HG03097 (cell line): ENCODE measurements at regions not wholly inside any gene's neighbourhood (a gene's known extent, or its start where the extent isn't known, plus 50 kb on each side); places are given as distances from the start of the nearest gene placed in this dataset.
A peak's percentile ranks its signal among the peaks of the same experiment; 100 is the strongest.
"Not testable (repeated sequence)": the region's sequence is repeated elsewhere in the genome, so short reads cannot be mapped to it uniquely, and the experiment has no call there.

Experiments used
- ATAC-seq: cut with Tn5 transposase; IDR thresholded peaks from one replicate; pipeline ENCODE4 v1.9.1; 2021; ENCODE audit not compliant: unreplicated experiment, low FRiP score

- ATAC-seq: not testable (repeated sequence)
Observed at GRCh38 chr5:122515210-122515609, 203.2 kb downstream of the SNCAIP start.

DNA sequence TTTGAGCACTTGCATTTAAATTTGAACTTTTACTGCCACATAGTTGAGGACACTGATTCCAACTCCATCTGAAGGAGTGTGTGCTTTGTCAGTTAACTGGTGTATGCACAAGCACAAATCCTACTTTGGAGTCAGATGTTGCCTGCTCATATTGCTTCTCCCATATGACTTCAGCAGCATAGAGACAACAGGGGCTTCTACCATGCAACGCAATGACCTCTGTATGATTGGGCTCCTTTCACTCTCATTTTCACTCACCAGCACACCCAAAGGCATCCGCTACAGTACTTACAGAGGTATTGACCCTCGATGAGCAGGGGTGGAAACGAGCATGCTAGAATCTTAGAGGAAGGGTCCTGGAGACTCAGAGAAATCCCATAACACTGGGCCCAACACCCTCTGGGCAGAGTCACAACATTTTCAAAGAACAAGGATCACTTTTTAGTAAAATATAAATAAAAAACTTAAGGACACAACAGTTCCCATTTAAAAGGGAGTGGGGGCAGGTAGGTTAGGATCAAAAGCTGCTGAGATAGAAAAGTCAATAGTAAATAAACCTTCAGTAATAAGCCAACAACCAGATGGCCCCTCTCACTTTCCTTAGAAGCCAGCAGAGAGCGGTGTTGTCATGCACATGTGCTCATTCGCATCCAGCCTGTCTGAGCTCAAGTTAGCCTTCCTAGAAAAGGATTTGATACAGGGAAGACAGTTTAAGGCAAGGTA, 203.8 kb downstream of the SNCAIP start:
- ATAC-seq: peak; percentile 52

DNA sequence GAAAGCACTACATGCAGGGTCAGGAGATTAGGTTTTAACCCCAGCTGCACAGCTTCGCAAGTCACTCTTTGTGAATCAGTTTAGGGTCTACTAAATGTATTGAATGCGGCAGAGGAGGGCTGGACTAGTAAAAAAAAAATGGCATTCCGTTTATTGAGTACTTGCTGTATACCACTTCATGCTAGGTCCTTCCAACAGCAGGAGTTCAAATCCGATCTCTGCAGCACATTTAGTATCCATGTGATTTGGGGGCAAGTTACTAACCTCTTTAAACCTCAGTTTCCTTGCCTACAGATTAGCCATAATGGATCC, 204.4 kb downstream of the SNCAIP start:
- no peak for ATAC-seq

- ATAC-seq: no peak
Observed at GRCh38 chr5:122517091-122517490, 205.1 kb downstream of the SNCAIP start.

- ATAC-seq: no peak
Observed at GRCh38 chr5:122523776-122524175, 211.7 kb downstream of the SNCAIP start.

DNA sequence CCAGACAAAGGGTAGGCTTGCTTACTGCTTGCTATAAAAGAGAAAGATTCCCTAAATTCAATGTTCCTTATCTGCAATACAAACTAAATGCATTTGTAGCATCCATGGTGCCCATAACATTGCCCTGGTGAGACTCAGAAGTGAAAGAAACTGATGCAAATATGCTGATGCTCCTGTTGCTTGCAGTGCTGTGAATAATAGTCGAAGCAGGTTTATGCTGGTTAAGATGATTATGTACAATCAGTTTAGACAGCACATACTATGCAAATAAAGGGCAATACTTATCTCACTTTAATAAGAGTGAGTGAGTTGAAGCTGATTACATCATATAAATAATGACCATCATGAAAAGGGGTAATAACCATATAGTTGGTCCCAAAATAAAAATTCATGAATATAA, 215.5 kb downstream of the SNCAIP start:
- ATAC-seq: no peak

DNA sequence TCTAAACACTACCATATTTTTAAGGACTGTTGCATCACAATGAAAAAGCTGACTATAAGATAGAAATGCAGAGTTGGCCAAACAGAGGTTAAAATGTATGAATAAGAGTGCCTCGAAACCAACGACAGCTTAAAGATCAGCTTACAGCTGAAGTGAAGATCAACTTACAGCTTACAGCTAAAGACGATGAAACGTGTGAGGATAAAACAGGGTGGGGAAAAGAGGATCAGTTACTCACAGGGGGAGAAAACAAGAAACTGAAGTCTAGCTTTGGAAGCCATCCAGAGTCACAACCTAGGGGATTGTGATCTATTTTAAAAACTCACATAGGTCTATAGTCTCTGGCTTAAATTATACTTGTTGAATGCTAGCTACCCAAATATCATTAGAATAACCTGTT, 220.0 kb downstream of the SNCAIP start:
- ATAC-seq: no peak

- ATAC-seq: no peak
Observed at GRCh38 chr5:122533825-122534224, 221.8 kb downstream of the SNCAIP start.

GRCh38 chr5:122534829-122535228, 222.8 kb downstream of the SNCAIP start:
- no peak for ATAC-seq

DNA sequence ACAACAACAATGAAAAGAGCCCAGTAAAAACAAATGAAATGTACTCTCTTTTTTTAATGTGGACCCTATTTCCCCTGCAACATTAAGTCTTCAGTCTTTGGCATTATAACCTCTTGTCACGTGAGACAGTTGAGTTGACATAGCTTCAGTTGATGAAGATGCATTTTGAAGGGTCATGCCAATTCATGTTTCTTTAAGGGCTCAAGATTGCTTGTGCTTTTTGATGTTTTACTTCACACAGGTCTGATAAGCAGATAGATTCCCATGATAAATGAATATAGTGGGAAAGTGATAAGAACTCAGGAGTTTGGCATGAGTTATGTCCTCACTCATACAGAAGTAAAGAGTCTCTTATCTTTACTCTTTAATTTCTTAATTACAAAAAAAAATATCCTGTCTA, 229.4 kb downstream of the SNCAIP start:
- ATAC-seq: no peak

GRCh38 chr5:122545986-122546385, 228.9 kb upstream of the SNX2 start:
- ATAC-seq: no peak

DNA sequence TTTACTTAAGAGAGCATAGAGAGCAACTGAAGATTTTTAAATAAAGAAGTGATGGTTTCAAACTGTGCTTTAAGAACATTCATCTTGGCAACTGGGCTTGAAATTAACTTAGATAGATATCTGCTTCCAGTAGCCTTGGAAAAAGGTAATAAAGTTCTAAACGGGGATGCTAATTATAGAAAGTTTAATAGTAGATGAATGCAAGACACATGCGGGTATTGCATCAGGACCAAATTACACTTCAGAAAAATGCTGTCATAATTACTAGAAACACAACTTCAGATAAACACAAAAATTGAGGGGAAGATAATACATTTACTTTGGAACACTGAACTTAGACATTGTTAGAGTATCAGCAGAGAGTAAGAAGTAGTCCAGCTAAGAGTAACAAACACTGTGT, 227.7 kb upstream of the SNX2 start:
- no peak for ATAC-seq

- ATAC-seq: no peak
Observed at GRCh38 chr5:122547669-122548068, 227.2 kb upstream of the SNX2 start.

DNA sequence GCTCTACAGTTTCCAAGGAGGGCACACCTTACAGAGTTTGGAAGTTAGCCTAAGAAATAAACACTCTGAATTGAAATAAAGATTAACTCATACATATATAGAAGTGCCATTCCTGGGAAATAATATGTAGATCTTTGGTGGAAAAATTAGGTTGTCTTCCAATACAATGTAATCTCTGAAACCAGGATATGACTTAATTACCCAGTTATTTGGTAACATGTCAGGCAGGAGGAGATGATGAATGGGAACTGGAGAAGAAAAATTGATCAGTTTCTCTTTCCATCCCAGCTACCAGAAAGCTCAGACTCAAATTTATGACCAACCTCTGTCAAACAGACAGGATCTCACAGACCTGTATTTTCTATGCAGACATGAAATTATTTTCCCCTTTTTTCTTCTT, 215.2 kb upstream of the SNX2 start:
- no peak for ATAC-seq

- ATAC-seq: no peak
Observed at GRCh38 chr5:122561209-122561608, 213.7 kb upstream of the SNX2 start.

- ATAC-seq: no peak
Observed at GRCh38 chr5:122565331-122565730, 209.5 kb upstream of the SNX2 start.

DNA sequence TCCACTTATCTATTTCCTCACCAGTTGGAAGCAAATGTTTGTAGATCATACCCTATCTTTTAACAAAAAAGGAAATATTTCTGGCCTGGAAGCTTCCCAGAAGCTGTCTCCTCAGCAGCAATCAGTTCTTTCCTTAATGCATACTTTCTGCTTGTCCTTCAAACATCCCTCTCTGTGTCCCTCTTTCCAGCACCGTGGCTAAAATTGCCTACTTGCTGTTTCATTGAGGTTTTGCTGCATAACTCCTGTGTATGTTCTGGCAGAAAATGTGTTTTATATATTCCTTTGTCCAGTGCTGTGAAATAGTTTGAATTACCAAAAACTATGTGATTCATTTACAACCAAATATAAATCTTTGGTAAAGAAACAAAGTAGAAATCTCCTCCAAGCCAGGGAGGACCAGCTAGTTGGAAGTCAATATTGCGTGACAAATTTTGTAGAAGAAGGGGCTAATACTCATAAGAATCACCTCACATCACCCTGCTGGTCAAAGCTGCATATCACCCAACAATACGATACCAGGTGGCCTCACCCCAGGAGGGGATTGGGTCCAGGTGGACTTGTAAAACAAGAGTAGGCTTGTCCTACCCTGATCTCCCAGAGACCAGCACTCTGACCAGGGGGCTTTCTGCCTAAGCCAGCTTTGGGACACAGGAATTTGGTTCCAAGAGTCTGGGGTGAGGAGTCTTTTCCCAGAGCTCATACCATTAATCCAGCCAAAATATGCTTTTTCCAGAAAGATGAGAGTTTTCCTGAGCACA, 198.4 kb upstream of the SNX2 start:
- ATAC-seq: no peak

GRCh38 chr5:122581629-122582028, 193.3 kb upstream of the SNX2 start:
- no peak for ATAC-seq

GRCh38 chr5:122584411-122585300, 190.2 kb upstream of the SNX2 start:
- no peak for ATAC-seq

DNA sequence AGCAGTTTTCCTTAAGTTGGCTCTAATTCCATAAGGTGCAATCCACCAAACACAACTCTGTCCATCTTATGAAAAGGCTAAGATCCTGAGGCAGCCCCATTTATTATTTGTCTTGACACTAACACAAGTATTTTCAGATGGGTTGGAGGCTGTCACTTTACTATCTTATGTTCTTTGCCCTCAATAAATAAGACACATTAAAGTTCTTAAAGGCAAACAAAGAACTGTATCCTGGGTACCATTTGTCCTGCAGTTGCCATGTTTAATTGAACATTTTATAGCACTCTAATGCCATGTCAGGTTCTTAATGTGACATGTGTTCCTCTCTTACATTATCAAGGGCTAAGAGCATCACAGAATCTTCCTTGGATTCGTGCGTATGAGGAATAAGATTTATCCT, 189.5 kb upstream of the SNX2 start:
- no peak for ATAC-seq

DNA sequence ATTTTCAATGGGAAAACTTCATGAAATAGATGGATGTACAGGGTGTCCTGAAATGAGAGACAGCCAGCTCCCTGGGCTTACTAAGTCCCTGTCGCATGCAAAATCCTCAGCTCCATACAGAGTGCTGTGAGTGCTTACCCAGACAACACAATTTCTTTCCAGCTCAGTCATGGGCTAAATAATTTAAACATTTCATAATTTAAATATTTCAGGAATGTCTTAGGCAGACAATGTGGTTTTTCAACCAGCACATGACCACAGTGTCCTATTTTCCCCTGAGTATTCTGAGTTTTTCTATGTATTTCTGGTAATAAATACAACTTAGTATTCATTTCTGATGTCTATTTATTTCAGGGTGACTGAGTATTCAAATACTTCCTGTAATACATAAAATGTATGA, 188.5 kb upstream of the SNX2 start:
- ATAC-seq: no peak
